H4 (cell line): ENCODE measurements at regions not wholly inside any gene's neighbourhood (a gene's known extent, or its start where the extent isn't known, plus 50 kb on each side); places are given as distances from the start of the nearest gene placed in this dataset.

ENCODE experiments used
- DNase-seq: peaks from one replicate; pipeline ENCODE4 v3.0.0-alpha.2; 2015; ENCODE audit warnings: low spot score

DNA sequence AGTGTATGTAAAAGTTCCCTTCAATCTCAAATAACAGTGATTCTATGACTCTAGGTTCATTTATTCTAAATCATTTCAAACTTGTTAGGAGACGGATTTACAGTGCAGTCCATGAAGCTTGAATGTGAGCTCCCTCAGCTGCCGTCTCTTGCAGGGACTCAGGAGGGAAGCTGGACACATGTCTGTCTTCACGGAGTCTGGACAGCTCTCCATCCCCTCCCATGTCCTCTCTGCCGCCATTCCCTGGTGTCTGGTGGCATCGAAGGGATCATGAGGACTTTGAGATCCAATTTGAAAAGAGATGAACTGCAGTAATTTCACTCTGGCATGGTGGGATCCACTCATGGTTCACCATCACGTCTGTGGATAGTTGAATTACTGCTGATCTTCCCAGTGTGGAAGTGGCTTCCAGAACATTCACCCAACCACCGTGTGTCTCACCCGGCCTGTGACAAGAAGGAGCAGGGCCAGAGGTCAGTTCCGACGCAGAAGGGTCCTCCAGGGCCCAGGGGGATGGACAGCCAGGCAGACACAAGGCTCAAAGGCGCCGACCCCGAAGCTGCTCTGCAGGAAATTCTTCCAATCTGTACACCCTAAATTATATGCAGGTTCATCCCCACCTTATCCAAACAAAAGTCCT lies 370.1 kb downstream of the THBS2 start:
- DNase-seq, result no peak

DNA sequence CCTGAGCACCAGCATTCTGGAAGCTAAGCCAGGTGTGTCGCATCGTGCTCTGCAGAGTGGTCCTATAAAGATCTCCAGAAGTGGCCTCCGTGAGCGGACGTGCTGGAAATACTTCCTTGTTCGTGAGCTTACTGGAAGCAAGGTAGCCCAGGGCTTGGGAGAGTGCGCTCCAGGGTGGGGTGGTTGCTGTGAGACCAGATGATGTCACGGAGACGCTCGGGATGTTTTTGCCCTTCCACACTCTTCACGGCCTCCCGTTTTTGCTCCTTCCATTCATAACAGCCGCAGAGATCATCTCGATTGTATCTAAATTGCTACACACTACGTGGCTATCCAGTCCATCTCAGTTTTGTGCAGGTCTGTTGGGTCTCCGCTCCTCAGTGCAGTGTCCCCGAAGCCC lies 373.4 kb downstream of the THBS2 start:
- DNase-seq, result no peak

DNA sequence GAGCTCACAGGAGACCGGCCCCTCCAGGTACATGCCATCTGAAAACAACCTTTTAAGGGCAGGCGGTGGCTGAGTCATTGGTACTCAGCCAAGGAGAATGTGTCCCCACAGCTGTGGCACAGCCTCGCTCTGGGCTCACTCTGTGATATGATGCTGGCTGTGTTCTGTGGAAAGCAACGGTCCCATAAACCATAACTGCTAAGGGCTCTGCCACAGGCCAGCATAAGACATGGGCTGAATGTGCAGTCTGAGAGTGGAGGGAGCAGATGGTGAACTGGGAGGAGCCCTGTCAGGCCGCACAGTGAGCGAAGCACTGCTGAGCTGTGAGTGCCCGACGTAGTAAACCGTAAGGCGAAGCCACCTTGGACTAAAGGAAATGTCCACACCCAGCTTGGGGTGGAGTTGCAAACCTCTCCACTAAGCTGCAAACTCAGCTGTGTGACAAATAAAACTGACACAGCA lies 375.8 kb downstream of the THBS2 start:
- DNase-seq, result peak; percentile 62

DNA sequence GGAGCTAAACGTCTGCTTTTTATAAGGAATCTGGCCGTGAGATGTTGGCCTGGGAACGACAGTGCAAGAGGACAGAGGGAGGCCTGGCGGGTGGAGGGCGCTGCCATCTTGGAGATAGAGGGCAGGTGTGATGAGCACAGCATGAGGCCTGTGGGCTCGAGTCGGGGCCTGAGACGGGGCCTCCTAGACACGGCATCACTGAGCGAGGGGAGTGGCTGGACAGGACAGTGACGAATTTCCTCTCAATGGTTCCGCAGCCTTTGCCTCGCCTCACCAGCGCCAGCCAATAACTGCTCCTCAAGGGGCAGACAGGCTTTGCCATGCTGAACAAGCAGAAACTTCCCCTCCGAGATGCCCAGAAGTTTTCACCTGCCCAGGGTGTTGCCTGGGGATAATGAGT lies 376.7 kb downstream of the THBS2 start:
- DNase-seq, result no peak

DNA sequence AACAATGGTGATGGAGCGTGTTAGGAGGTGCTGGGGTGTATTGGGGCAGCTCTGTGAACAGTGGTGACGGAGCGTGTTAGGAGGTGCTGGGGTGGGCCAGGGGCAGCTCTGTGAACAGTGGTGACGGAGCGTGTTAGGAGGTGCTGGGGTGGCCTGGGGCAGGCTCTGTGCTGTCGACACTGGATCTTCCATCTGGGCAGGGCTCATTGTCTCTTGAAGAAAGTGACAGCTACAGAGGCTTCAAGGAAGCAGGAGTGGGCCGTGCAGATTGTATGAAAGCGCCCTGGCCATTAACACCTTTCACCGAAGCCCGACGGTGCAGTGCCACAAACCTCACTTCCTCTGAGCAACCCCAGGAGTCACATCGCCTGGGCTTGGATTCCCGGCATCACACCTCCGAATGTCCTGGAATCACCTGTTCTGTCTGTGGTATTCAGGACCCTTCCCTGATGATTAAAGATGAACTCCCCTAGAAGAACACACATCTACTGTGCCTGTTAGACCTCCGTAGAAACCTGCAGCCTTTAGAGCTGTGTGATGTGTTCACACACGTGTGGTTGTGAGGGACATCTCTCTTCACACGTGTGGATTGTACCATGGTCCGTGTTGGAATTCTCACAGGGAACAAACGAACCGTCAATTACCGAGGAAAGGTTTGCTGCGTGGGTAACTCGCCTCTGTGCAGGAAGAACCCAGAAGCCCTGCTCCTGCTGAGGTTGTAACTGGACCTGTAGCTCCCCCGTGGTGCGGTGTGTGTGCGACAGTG lies 377.7 kb downstream of the THBS2 start:
- no peak for DNase-seq

DNA sequence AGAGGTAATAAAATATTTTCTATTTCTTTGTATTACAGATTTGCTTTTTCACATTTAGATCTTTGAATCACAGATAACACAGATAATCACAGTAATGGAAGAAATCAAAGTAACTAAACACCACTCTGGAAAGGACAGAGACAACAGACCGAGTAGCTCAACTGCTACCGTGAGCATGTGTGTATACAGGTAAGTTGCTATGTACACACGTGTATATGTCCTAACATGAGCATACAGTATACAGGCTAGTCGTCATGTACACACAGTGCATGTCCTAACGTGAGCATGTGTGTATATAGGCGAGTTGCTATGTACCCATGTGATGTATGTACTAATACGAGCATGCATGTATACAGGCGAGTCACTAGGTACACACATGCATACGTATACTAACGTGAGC lies 379.0 kb downstream of the THBS2 start:
- no peak for DNase-seq

DNA sequence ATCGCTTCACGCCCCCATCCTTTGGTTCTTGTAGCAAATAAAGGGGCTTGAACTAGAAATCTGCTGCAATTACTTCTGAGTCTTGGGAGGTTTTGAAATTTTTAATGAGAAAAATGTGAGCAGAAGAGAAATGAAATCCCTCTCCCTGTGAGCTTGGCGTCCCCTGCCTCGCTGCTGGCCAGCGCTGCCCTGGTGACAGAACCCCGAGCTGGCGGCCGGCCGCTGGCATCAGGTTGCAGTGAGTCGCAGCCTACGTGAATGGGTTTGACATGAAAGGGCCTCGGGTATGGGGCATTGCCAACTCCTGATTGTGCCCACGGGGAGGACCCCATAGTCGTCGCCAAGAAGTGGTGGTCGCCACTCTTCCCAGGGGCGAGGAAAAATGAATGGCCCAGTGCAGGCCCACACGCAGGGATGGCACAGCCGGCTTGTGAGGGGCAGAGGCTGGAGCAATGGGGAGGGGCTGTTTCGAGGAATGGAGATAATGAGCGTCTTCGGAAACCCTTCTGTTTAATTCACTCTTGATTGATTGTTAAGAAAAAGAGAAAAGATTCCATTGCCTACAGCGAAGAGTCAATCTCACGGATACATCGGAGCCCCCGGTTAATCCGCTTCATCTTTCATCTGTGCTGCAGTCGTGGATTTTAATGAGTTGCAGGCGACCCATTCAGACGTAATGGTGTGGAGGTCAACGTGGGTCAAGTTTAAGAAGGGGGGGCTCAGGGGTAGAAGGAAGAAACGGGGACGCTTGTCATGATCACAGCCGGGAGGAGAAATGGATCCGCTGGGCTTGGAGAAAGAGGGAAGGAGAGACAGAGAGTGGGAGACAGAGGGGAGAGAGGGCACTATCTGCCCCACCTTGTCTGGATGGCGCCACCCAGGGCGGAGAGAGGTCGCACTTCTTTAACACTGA lies 380.1 kb downstream of the THBS2 start:
- DNase-seq, result no peak

DNA sequence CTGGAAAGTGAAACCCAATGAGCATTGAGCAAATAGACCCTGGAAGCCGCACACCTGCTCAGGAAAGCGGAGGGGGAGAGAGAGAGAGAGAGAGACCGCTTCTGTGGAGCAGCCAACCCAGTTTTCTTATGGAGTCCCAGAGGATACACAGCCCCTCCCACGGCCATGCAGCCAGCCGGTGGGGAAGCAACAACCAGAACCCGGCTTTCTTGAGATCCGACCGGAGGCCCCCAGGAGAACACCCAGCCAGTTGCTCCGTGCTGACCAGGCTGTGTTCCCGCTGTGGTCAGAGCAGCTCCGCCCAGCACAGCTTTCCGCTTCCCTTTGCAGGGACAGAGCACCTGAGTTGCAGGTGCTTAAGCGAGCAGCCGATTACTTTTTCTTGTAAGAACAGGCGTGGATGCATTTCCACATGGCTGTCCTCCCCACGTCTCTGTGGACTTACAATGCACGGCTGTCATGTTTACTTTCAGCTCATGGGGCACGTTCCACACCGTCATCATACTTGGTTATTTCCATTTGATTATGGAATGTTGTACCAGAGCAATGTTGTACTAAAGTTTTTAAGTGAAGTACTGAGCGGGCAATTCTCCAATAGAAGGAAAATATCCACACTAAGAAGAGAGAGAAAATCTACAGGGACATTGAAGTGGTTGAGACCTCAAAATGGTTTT lies 381.9 kb downstream of the THBS2 start:
- no peak for DNase-seq

DNA sequence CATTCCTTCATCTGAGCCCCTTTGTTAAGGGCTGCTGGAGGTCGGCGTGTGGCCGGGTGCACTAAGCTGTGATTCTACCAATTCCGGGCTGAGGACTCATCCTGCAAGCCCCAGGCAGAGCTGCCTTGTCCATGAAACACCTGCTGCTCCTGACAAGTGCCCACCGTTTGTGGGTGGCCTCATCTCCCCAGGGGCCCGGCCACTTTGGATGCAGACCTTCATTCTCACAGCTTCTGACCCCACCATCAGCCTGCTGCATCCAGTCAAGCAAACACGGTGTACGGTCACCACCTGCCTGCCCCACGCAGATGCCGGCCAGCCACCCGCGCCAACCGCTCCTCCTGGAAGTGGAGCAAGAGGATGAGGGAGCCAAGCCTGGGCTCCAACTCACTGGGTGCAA lies 382.7 kb downstream of the THBS2 start:
- no peak for DNase-seq

DNA sequence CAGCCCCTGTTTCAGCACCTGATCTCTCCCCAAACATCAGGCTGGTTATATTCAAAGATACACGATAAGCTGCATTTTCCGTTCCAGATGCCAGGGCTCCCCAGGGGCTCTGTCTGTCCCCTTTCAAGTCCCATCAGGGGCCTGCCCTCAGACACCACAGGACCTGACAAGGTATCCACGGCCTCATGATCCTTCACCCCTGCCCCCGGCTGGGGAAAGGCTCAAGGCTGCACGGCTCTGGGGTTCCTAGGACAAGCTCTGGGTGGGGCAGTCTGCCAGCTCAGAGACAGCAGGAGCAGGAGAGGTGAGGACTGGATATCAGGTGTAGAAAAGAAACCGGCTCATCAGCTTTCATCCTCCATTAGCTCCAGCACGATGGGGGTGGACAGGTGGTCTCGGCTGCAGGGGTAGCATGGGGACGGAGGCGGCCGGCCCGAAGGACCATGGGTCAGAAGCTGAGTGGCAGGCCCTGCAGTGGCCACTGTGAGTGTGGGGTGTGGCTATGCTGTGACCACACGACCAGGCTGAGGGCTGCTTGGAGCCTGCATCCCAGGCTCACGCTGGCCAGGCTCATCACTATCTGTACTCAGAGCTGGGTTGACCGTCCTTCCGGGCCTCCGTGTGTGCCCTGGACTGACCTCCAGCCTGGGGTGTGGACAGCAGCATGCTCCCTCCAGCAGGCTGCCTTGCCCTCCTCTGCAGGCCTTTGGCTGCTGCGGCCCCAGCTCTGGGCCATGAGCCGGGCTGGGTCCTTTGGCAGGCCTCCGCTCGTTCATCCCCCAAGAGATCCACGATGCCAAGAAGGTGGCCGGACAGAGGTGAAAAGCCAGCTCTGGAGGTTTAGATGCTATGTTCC lies 386.2 kb downstream of the THBS2 start:
- no peak for DNase-seq

DNA sequence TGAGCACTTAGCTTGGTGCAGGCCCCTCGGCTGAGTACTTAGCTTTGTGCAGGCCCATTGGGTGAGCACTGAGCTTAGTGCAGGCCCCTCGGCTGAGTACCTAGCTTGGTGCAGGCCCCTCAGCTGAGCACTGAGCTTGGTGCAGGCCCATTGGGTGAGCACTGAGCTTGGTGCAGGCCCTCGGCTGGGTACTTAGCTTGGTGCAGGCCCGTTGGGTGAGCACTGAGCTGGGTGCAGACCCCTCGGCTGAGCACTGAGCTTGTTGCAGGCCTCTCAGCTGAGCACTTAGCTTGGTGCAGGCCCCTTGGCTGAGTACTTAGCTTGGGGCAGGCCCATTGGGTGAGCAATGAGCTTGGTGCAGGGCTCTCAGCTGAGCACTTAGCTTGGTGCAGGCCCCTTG lies 387.1 kb downstream of the THBS2 start:
- no peak for DNase-seq

DNA sequence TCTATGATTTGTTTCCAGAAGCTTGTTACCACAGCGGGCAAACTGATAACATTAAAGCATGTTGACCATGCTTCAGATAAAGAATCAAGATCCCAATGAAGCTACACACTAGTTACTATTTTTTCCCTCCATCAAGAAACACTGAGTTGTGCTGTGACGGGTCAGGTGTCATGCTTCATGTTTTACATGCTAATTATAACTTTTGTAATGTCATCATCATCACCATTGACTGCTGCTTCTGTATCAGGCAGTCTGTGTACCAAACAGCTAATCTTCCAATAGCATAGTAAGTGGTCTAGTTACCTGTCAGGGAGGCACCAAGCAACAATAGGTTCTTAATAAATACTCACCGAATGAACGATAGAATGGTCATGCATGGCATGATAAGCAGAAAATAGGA lies 388.1 kb downstream of the THBS2 start:
- no peak for DNase-seq

DNA sequence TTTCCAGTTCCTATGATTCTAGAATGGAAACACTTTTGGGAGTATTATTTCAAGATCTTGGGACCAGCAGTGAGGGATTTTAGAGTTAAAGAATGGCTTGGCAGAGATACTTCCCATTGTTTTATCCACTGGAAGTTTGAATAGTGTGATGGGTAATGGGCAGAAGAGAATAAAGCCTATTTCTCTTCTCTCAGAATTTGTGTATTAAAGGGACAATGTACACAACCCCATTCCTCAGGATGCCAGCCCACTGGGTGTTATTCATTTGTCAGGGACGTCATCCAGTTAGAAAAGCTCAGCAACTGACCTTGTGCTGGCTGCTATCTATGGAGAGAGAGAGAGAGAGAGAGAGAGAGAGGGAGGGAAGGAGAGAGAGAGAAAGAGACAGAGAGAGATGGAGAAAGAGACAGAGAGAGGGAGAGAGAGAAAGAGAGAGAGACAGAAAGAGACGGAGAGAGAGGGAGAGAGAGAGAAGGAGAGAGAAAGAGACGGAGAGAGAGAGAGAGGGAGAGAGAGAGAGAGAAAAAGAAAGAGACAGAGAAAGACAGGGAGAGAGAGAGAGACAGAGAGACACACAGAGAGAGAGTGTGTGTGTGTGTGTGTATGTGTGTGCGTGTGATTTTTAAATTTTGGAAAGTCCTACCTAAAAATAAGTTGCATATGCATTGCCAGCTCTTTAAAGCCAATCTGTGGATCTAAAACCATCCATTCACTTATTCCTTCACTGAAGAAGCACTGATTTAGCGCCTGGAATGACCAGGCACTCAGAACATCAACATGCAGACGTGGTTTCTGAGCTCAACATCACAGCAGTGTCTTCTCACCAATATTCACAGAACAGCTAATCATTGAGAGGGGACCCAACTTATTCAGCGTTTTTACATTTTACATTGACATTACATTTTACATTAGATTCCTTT lies 388.8 kb downstream of the THBS2 start:
- no peak for DNase-seq

DNA sequence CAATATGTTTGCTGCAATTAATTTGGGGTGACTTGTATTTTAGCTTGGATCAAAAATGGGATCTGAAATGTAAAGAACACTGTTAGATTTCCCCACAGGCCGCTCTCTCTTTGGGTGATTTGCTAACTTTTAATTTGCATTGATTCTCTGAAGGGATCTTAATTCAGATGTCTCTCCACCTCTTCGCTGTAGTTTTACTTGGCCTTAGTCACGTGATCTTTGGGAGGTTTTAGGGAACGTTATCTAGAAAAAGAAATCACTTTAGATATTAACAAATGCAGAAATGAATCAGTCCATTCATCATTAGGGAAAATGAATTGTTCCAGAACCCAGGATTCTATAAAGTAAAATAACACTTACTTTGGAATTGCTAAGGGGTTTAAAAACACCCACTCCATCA lies 390.2 kb downstream of the THBS2 start:
- DNase-seq, result no peak

DNA sequence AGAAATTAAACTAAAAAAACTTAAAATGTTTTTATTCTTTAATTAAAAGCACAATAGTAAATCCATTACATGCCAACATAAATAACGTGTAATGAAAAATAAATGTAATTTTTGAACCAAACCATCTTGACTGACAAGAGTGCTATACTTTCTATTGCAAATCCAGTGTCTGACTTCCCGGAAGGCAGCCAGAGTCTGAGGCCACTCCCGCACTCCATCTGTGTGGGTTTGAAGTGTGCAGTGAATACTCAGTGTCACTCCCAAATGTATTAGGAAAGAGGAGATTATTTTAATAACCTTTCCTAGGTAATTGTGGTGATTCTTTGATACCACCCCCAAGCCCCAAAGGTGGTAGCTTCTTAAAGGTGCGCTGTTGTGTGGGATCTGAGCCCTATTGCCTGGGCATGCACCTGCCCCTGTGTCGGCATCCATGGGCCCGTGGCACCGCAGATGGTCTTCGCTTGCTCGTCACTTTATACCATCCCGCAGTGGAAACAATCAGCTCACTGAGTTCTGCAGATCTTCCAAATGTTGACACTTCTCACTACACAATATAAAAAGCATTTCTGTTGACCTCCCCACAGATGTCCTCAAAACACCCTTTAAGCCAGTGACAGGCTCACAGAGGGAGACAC lies 391.2 kb downstream of the THBS2 start:
- DNase-seq, result no peak

DNA sequence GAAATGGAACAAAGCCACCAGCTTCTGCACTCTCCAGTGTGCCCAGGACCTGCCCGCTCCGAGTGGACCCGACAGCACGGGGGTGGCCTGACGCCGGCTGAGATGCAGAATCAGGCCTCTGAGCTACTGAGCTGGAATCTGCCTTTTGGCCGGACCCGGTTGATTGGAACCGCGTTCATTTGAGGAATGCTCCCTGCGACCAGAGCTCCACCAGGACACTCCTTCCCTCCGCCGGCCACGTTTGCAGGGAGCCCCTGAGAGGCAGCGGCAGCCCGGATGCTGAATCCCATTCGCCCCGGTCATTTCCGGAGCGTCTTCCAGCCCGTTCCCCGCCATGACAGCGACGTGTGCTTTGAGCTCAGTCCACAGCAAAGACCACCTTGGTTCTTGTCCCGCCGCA lies 392.7 kb downstream of the THBS2 start:
- no peak for DNase-seq

DNA sequence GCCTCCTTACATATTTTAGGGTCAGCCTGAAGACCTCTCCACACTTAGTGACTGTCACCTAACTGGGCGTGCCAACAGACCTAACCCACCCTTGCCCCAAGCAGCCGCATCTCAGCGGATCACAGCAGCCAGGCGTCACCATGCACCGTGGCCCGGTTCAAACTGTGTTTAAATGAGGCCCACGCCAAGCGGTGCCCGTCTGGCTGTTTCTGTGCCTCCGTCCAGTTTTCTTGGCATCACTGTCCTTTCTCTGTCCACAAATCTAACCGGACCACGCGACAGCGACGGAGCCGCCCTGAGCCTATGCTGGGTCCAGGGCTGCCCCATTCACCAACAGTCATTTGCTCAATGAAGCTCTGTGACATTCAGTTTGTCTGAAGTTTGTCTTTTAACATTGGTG lies 393.3 kb downstream of the THBS2 start:
- no peak for DNase-seq

DNA sequence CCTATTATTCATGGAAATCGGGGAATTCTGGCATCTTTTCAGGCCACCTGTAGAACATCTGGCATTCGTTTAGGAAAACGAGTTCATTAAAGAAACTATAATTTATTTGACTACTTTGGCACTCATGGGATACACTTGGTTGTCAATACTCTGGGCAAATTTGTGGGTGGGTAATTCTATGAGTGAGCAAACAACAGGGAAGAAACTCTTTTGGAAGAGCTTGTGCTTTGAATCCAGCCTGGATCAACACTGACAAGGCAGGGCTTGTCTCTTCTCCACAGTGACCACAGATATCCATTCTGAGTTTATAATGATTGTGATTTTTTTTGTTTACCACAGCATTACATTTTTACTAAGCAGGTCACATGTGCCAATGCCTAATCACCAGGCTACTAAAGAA lies 394.7 kb downstream of the THBS2 start:
- DNase-seq, result no peak

DNA sequence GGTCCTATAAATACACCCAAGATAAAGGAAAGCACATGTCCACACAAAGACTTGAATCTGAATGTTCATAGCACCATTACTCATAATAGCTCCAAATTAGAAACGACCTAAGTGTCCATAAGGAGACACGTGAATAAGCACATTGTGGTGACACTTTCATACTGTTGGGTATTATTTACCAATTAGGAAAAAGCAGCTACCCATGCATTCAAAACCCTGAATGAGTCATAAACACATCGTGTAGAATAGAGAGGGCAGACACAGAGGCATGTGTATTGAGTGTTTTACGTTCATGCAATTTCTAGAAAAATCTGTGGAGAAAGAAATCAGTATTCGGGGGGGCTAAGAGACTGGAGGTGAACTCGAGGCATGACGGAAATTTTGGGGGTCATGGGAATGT lies 396.7 kb downstream of the THBS2 start:
- DNase-seq, result no peak
